MM.1S (cell line): ENCODE measurements at regions not wholly inside any gene's neighbourhood (a gene's known extent, or its start where the extent isn't known, plus 50 kb on each side); places are given as distances from the start of the nearest gene placed in this dataset.
"Not testable (repeated sequence)": the region's sequence is repeated elsewhere in the genome, so short reads cannot be mapped to it uniquely, and the experiment has no call there.

Source experiments
- DNase-seq: peaks from one replicate; pipeline ENCODE4 v3.0.0-alpha.2; 2015
- H2AFZ ChIP-seq: fragments of 300-600 bp; sonication (generic); 2 replicates; pipeline ENCODE4 v1.6.0; 2016; ENCODE audit warnings: antibody characterized with exemption, low read length
- H3F3A ChIP-seq: fragments of 300-600 bp; sonication (generic); 2 replicates; pipeline ENCODE4 v1.6.1; 2016; ENCODE audit warnings: mild to moderate bottlenecking, antibody characterized with exemption, low read length, moderate library complexity, mixed read lengths; ENCODE audit not compliant: insufficient read depth
- H3K27ac ChIP-seq: fragments of 300-600 bp; sonication (generic); 2 replicates; pipeline ENCODE4 v1.5.1; 2016; ENCODE audit warnings: mild to moderate bottlenecking, low read length
- H3K27me3 ChIP-seq: fragments of 300-600 bp; sonication (generic); replicated peaks from 2 replicates; pipeline ENCODE4 v1.6.0; 2016; ENCODE audit warnings: low read length; ENCODE audit not compliant: insufficient read depth
- H3K36me3 ChIP-seq: fragments of 300-600 bp; sonication (generic); replicated peaks from 2 replicates; pipeline ENCODE4 v1.6.1; 2016; ENCODE audit warnings: mild to moderate bottlenecking, low read length, mixed read lengths; ENCODE audit not compliant: insufficient read depth
- H3K4me1 ChIP-seq: fragments of 300-600 bp; sonication (generic); 2 replicates; pipeline ENCODE4 v1.6.1; 2016; ENCODE audit warnings: low read length, mixed read lengths
- H3K4me2 ChIP-seq: fragments of 300-600 bp; sonication (generic); 2 replicates; pipeline ENCODE4 v1.6.0; 2016; ENCODE audit warnings: low read depth, low read length
- H3K4me3 ChIP-seq: fragments of 300-600 bp; sonication (generic); 2 replicates; pipeline ENCODE4 v1.5.1; 2016; ENCODE audit warnings: low read length, mixed read lengths
- H3K79me2 ChIP-seq: fragments of 300-600 bp; sonication (generic); 2 replicates; pipeline ENCODE4 v1.6.1; 2016; ENCODE audit warnings: mixed run types, low read length, mixed read lengths
- H3K9ac ChIP-seq: fragments of 300-600 bp; sonication (generic); 2 replicates; pipeline ENCODE4 v1.6.1; 2016; ENCODE audit warnings: low read length, mixed read lengths
- H3K9me2 ChIP-seq: fragments of 300-600 bp; sonication (generic); replicated peaks from 2 replicates; pipeline ENCODE4 v1.6.1; 2016; ENCODE audit warnings: mild to moderate bottlenecking, low read length, mixed read lengths; ENCODE audit not compliant: insufficient read depth
- H3K9me3 ChIP-seq: fragments of 300-600 bp; sonication (generic); replicated peaks from 2 replicates; pipeline ENCODE4 v1.6.1; 2016; ENCODE audit warnings: mild to moderate bottlenecking, low read length, mixed read lengths; ENCODE audit not compliant: insufficient read depth
- H4K20me1 ChIP-seq: fragments of 300-600 bp; sonication (generic); 2 replicates; pipeline ENCODE4 v1.6.1; 2016; ENCODE audit warnings: mild to moderate bottlenecking, low read length, moderate library complexity, mixed read lengths; ENCODE audit not compliant: insufficient read depth
- CTCF ChIP-seq: fragments of 300-600 bp; sonication (generic); IDR thresholded peaks from 2 replicates; pipeline ENCODE4 v1.5.1; 2016; ENCODE audit warnings: antibody characterized with exemption, low read length, mixed read lengths
- EZH2 ChIP-seq: fragments of 300-600 bp; sonication (generic); optimal IDR thresholded peaks from 2 replicates; pipeline ENCODE3; 2017; ENCODE audit warnings: low read depth, mild to moderate bottlenecking, antibody characterized with exemption, low read length, mixed read lengths
- EZH2phosphoT487 ChIP-seq: fragments of 300-600 bp; sonication (generic); IDR thresholded peaks from 2 replicates; pipeline ENCODE4 v1.6.1; 2018; ENCODE audit warnings: antibody characterized with exemption, low read length

GRCh38 chr1:234911787-234912186 lies 216.8 kb downstream of the TOMM20 start:
- Histone ChIP-seq H4K20me1 (no peaks in the 10 kb centered on the region), H3K9me2 (no peaks in the 10 kb centered on the region), H3K79me2 (no peaks in the 10 kb centered on the region), H3K27ac (no peak overlapping the region), H3F3A (no peaks in the 10 kb centered on the region), H3K9ac (no peak overlapping the region), H2AFZ (no peak overlapping the region), H3K4me1 (no peaks in the 10 kb centered on the region), H3K27me3 (no peaks in the 10 kb centered on the region), H3K9me3 (no peaks in the 10 kb centered on the region), H3K36me3 (no peaks in the 10 kb centered on the region), H3K4me2 (no peak overlapping the region), H3K4me3 (no peak overlapping the region)
- TF ChIP-seq CTCF, result no peak
- no peak for TF ChIP-seq EZH2phosphoT487
- DNase-seq, result no peak

GRCh38 chr1:234911136-234911535 lies 217.5 kb downstream of the TOMM20 start:
- not testable (repeated sequence) for H3K27ac ChIP-seq, H4K20me1 ChIP-seq, H3K27me3 ChIP-seq, H3K9me3 ChIP-seq, H2AFZ ChIP-seq, H3K4me1 ChIP-seq, H3K36me3 ChIP-seq, H3K9me2 ChIP-seq, H3K9ac ChIP-seq, DNase-seq, H3K4me3 ChIP-seq, H3K79me2 ChIP-seq, H3F3A ChIP-seq, H3K4me2 ChIP-seq

GRCh38 chr1:234909851-234910250 lies 218.8 kb downstream of the TOMM20 start:
- TF ChIP-seq EZH2phosphoT487 (no peak), EZH2 (no peak), CTCF (no peak)
- H3K4me1 ChIP-seq, result no peaks in the 10 kb centered on the region
- H3K27ac ChIP-seq, result no peak overlapping the region

GRCh38 chr1:234909307-234909810 lies 219.3 kb downstream of the TOMM20 start:
- Histone ChIP-seq H3K4me2 (no peak overlapping the region), H3K36me3 (no peaks in the 10 kb centered on the region), H3K4me3 (no peak overlapping the region), H3K27ac (no peak overlapping the region), H3K9me3 (no peaks in the 10 kb centered on the region), H3K79me2 (no peaks in the 10 kb centered on the region), H2AFZ (no peak overlapping the region), H3K27me3 (no peaks in the 10 kb centered on the region), H4K20me1 (no peaks in the 10 kb centered on the region), H3K9ac (no peak overlapping the region), H3K9me2 (no peaks in the 10 kb centered on the region), H3K4me1 (no peaks in the 10 kb centered on the region), H3F3A (no peaks in the 10 kb centered on the region)
- no peak for DNase-seq
- TF ChIP-seq EZH2phosphoT487 (no peak), CTCF (no peak), EZH2 (no peak)

More at GRCh38 chr1:234909851-234910250, 218.8 kb downstream of the TOMM20 start:
- Histone ChIP-seq H3F3A (no peaks in the 10 kb centered on the region), H3K4me2 (no peak overlapping the region), H4K20me1 (no peaks in the 10 kb centered on the region), H3K9ac (no peak overlapping the region), H3K9me2 (no peaks in the 10 kb centered on the region), H3K79me2 (no peaks in the 10 kb centered on the region), H3K4me3 (no peak overlapping the region), H3K36me3 (no peaks in the 10 kb centered on the region), H3K9me3 (no peaks in the 10 kb centered on the region), H2AFZ (no peak overlapping the region), H3K27me3 (no peaks in the 10 kb centered on the region)
- no peak for DNase-seq
